ENCODE measurements at regions not wholly inside any gene's neighbourhood (a gene's known extent, or its start where the extent isn't known, plus 50 kb on each side); places are given as distances from the start of the nearest gene placed in this dataset.

DNA sequence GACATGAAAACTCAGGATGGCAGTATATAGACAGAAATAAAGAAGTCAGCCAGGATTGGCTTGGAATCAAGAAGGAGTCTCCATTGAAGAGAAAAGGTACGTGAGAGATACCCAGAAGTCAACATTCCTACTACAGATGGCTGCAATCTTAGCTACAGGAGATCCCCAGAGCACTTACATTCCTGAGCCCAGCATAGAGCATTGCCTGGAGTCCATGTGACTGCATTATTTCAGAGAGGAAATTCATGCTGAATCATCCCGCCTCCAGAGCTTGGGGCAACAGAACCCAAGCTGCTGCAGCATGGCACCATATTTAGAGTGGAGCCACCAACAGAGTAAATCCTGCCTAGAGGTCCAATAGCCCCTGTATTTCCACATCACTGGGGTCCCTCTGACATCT lies 125.0 kb upstream of the GRIK2 start:
- Histone ChIP-seq H3K9ac (ENCODE audit: low read depth, low read length, poor library complexity, severe bottlenecking) (no peak overlapping the region), H3K9me3 (ENCODE audit: insufficient read depth, low read depth, low read length) (no peaks in the 10 kb centered on the region; the same call in 1 of the 2 replicates), H4K20me1 (ENCODE audit: insufficient read depth, low read length, poor library complexity, severe bottlenecking) (no peaks in the 10 kb centered on the region), H3K4me2 (ENCODE audit: low read depth, low read length, poor library complexity, severe bottlenecking) (no peak overlapping the region), H3K9me2 (replicated peaks; ENCODE audit: low read depth, low read length) (no peaks in the 10 kb centered on the region), H3K27me3 (ENCODE audit: insufficient read depth, low read length, poor library complexity, severe bottlenecking) (no peaks in the 10 kb centered on the region), H2AFZ (ENCODE audit: low read length) (no peak overlapping the region), H3K79me2 (ENCODE audit: insufficient read depth, low read length) (no peaks in the 10 kb centered on the region), H3K36me3 (ENCODE audit: insufficient read depth, low read length) (no peaks in the 10 kb centered on the region), H3K4me3 (ENCODE audit: low read length, poor library complexity, severe bottlenecking) (no peak overlapping the region), H3F3A (ENCODE audit: low read depth) (no peaks in the 10 kb centered on the region), H3K4me1 (ENCODE audit: insufficient read depth, low read length, poor library complexity, severe bottlenecking) (peaks cover 7% of the 10 kb centered on the region)
- TF ChIP-seq CTCF (conservative IDR thresholded peaks at IDR 0.05; ENCODE audit: low read length) (no peak), EZH2phosphoT487 (IDR thresholded peaks at IDR 0.05; ENCODE audit: borderline replicate concordance) (no peak)

DNA sequence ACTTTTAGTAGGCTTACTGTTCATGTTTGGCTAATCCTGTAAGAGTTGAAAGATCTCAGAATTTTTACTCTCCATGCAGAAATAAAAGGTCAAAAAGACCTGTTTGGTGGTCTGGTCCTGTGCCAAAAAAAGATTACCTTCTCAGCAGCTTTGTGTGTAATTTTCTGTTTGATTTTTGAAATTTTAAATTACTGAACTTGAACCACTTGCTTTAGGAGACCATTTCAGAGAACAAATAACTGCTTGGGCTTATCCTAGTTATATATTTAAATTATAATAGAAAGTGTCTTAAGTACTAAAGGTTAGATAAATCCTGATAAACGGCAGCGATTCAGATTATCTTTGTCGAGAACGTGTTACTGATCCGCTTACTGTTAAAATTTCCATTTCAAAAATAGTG lies 118.3 kb upstream of the GRIK2 start:
- TF ChIP-seq CTCF (conservative IDR thresholded peaks at IDR 0.05; ENCODE audit: low read length) (no peak), EZH2phosphoT487 (IDR thresholded peaks at IDR 0.05; ENCODE audit: borderline replicate concordance) (no peak)

DNA sequence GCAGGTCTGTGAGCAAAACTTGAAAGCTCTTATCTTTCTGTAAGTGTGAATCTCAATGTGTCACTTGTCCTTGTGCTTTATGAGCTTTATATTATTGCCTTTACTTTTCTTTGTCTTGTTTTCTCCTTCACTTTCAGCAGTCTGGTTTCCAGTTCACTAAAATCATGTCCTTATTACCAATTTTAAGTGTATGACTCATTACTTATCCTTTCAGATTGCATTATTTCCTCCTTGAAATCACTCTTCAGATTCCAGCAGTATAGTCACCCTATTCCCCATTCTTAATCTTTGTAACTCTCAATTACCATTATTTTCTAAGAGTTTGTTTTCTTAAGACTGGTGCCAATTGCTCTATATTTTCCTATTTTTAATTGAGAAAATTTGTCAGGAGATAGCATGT lies 117.4 kb upstream of the GRIK2 start:
- no peaks in the 10 kb centered on the region for H3K36me3 ChIP-seq (ENCODE audit: insufficient read depth, low read length)
- no peak overlapping the region for H3K9ac ChIP-seq (ENCODE audit: low read depth, low read length, poor library complexity, severe bottlenecking)
- no peaks in the 10 kb centered on the region for H3K9me3 ChIP-seq (ENCODE audit: insufficient read depth, low read depth, low read length)
- no peaks in the 10 kb centered on the region for H3K27me3 ChIP-seq (ENCODE audit: insufficient read depth, low read length, poor library complexity, severe bottlenecking)
- H4K20me1 ChIP-seq (ENCODE audit: insufficient read depth, low read length, poor library complexity, severe bottlenecking), result no peaks in the 10 kb centered on the region
- no peak overlapping the region for H3K4me2 ChIP-seq (ENCODE audit: low read depth, low read length, poor library complexity, severe bottlenecking)
- TF ChIP-seq CTCF (conservative IDR thresholded peaks at IDR 0.05; ENCODE audit: low read length) (no peak), EZH2phosphoT487 (IDR thresholded peaks at IDR 0.05; ENCODE audit: borderline replicate concordance) (no peak)
- no peaks in the 10 kb centered on the region for H3K4me1 ChIP-seq (ENCODE audit: insufficient read depth, low read length, poor library complexity, severe bottlenecking)
- H3K79me2 ChIP-seq (ENCODE audit: insufficient read depth, low read length), result no peaks in the 10 kb centered on the region
- no peaks in the 10 kb centered on the region for H3F3A ChIP-seq (ENCODE audit: low read depth)
- H2AFZ ChIP-seq (ENCODE audit: low read length), result no peak overlapping the region
- no peak overlapping the region for H3K4me3 ChIP-seq (ENCODE audit: low read length, poor library complexity, severe bottlenecking)
- H3K9me2 ChIP-seq (replicated peaks; ENCODE audit: low read depth, low read length), result no peaks in the 10 kb centered on the region

More for the DNA sequence above, 118.3 kb upstream of the GRIK2 start:
- H4K20me1 ChIP-seq (ENCODE audit: insufficient read depth, low read length, poor library complexity, severe bottlenecking), result no peaks in the 10 kb centered on the region
- H3K27me3 ChIP-seq (ENCODE audit: insufficient read depth, low read length, poor library complexity, severe bottlenecking), result no peaks in the 10 kb centered on the region
- no peaks in the 10 kb centered on the region for H3K9me2 ChIP-seq (replicated peaks; ENCODE audit: low read depth, low read length)
- H3K4me2 ChIP-seq (ENCODE audit: low read depth, low read length, poor library complexity, severe bottlenecking), result no peak overlapping the region
- H3K4me3 ChIP-seq (ENCODE audit: low read length, poor library complexity, severe bottlenecking), result no peak overlapping the region
- no peaks in the 10 kb centered on the region for H3K9me3 ChIP-seq (ENCODE audit: insufficient read depth, low read depth, low read length)
- no peak overlapping the region for H3K9ac ChIP-seq (ENCODE audit: low read depth, low read length, poor library complexity, severe bottlenecking)
- no peaks in the 10 kb centered on the region for H3K79me2 ChIP-seq (ENCODE audit: insufficient read depth, low read length)
- no peak overlapping the region for H2AFZ ChIP-seq (ENCODE audit: low read length)
- H3K4me1 ChIP-seq (ENCODE audit: insufficient read depth, low read length, poor library complexity, severe bottlenecking), result no peaks in the 10 kb centered on the region
- H3F3A ChIP-seq (ENCODE audit: low read depth), result no peaks in the 10 kb centered on the region
- H3K36me3 ChIP-seq (ENCODE audit: insufficient read depth, low read length), result no peaks in the 10 kb centered on the region

All from Loucy (cell line).